GM23338 (cell line): ENCODE measurements at regions not wholly inside any gene's neighbourhood (a gene's known extent, or its start where the extent isn't known, plus 50 kb on each side); places are given as distances from the start of the nearest gene placed in this dataset.
"Not testable (repeated sequence)": the region's sequence is repeated elsewhere in the genome, so short reads cannot be mapped to it uniquely, and the experiment has no call there.

Source experiments
- EZH2phosphoT487 ChIP-seq: fragments of 200-600 bp; sonication (generic); IDR thresholded peaks from one replicate; pipeline ENCODE4 v1.8.1; 2018; ENCODE audit warnings: antibody characterized with exemption; ENCODE audit not compliant: unreplicated experiment
- POLR2AphosphoS5 ChIP-seq: IDR thresholded peaks from 2 replicates; pipeline ENCODE4 v1.6.1; 2016; ENCODE audit warnings: antibody characterized with exemption, low read depth
- TF ChIP-seq, protein P1 (sequence below): IDR thresholded peaks from one replicate; pipeline ENCODE4 v1.6.1; 2018; ENCODE audit warnings: antibody characterized with exemption; ENCODE audit not compliant: unreplicated experiment
- TF ChIP-seq, protein P2 (sequence below), 2 experiments: fragments of 200-600 bp in 1 of 2; sonication (generic) in 1 of 2; conservative IDR thresholded peaks; 2 replicates each; pipeline versions ENCODE4 v1.5.1 to v1.6.1; 2016 to 2017; ENCODE audit warnings: antibody characterized with exemption in 2 of 2, low read depth in 2 of 2, mild to moderate bottlenecking in 2 of 2, moderate library complexity in 1 of 2

DNA sequence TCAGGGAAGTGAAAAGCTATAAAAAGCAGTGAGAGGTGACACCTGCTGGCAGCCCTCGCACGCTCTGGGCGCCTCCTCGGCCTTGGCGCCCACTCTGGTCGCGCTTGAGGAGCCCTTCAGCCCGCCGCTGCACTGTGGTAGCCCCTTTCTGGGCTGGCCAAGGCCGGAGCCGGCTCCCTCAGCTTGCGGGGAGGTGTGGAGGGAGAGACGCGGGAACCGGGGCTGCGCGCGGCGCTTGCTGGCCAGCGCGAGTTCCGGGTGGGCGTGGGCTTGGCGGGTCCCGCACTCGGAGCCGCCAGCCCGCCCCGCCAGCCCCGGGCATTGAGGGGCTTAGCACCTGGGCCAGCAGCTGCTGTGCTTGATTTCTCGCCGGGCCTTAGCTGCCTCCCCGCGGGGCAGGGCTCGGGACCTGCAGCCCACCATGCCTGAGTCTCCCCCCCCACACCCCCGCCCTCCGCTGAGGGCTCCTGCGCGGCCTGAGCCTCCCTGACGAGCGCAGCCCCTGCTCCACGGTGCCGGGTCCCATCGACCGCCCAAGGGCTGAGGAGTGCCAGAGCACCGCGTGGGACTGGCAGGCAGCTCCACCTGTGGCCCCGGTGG, 688.5 kb upstream of the CDH8 start:
- TF ChIP-seq, protein P1, sequence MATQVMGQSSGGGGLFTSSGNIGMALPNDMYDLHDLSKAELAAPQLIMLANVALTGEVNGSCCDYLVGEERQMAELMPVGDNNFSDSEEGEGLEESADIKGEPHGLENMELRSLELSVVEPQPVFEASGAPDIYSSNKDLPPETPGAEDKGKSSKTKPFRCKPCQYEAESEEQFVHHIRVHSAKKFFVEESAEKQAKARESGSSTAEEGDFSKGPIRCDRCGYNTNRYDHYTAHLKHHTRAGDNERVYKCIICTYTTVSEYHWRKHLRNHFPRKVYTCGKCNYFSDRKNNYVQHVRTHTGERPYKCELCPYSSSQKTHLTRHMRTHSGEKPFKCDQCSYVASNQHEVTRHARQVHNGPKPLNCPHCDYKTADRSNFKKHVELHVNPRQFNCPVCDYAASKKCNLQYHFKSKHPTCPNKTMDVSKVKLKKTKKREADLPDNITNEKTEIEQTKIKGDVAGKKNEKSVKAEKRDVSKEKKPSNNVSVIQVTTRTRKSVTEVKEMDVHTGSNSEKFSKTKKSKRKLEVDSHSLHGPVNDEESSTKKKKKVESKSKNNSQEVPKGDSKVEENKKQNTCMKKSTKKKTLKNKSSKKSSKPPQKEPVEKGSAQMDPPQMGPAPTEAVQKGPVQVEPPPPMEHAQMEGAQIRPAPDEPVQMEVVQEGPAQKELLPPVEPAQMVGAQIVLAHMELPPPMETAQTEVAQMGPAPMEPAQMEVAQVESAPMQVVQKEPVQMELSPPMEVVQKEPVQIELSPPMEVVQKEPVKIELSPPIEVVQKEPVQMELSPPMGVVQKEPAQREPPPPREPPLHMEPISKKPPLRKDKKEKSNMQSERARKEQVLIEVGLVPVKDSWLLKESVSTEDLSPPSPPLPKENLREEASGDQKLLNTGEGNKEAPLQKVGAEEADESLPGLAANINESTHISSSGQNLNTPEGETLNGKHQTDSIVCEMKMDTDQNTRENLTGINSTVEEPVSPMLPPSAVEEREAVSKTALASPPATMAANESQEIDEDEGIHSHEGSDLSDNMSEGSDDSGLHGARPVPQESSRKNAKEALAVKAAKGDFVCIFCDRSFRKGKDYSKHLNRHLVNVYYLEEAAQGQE: not testable (repeated sequence)
- TF ChIP-seq, protein P2, sequence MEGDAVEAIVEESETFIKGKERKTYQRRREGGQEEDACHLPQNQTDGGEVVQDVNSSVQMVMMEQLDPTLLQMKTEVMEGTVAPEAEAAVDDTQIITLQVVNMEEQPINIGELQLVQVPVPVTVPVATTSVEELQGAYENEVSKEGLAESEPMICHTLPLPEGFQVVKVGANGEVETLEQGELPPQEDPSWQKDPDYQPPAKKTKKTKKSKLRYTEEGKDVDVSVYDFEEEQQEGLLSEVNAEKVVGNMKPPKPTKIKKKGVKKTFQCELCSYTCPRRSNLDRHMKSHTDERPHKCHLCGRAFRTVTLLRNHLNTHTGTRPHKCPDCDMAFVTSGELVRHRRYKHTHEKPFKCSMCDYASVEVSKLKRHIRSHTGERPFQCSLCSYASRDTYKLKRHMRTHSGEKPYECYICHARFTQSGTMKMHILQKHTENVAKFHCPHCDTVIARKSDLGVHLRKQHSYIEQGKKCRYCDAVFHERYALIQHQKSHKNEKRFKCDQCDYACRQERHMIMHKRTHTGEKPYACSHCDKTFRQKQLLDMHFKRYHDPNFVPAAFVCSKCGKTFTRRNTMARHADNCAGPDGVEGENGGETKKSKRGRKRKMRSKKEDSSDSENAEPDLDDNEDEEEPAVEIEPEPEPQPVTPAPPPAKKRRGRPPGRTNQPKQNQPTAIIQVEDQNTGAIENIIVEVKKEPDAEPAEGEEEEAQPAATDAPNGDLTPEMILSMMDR (conservative IDR thresholded peaks at IDR 0.05; ENCODE audit: low read depth in 2 of 2): peak in 1 of 2 experiments; percentile 42; a peak in 2 of 4 replicates
- TF ChIP-seq POLR2AphosphoS5, EZH2phosphoT487: not testable (repeated sequence)
